ENCODE measurements at regions not wholly inside any gene's neighbourhood (a gene's known extent, or its start where the extent isn't known, plus 50 kb on each side); places are given as distances from the start of the nearest gene placed in this dataset.

GRCh38 chrX:92351511-92351910 lies 572.3 kb downstream of the PCDH11X start:
- no peak overlapping the region for H3K4me3 ChIP-seq (ENCODE audit: low read depth, low read length)
- H3K27me3 ChIP-seq (replicated peaks), result no peaks in the 10 kb centered on the region
- in situ Hi-C loops (cut with HindIII; ENCODE audit: low pct_ligation_motif_present, low sequenced_read_pairs), result no loop called here
- H3K36me3 ChIP-seq (replicated peaks), result no peaks in the 10 kb centered on the region
- no peak for DNase-seq
- H3K27ac ChIP-seq, result no peak overlapping the region
- TF ChIP-seq CTCF (IDR thresholded peaks at IDR 0.05; ENCODE audit: low read depth, low read length, missing control alignments), result no peak
